Chondrocyte (in vitro differentiated cells): ENCODE measurements at regions not wholly inside any gene's neighbourhood (a gene's known extent, or its start where the extent isn't known, plus 50 kb on each side); places are given as distances from the start of the nearest gene placed in this dataset.

Source experiments
- DNase-seq: peaks from one replicate; pipeline ENCODE4 v3.0.0; 2021; ENCODE audit warnings: mixed read lengths, low spot score
- H3K27ac Mint-ChIP-seq: one replicate; pipeline ENCODE4 v1.8.0; 2021; ENCODE audit warnings: mild to moderate bottlenecking, moderate library complexity, mixed read lengths; ENCODE audit not compliant: unreplicated experiment
- H3K27me3 Mint-ChIP-seq: 2 replicates; pipeline ENCODE4 v1.8.0; 2021; ENCODE audit warnings: low read depth, mixed read lengths
- H3K36me3 Mint-ChIP-seq: 2 replicates; pipeline ENCODE4 v1.8.0; 2021; ENCODE audit warnings: low read depth, mixed read lengths
- H3K4me1 Mint-ChIP-seq: 2 replicates; pipeline ENCODE4 v1.8.0; 2021; ENCODE audit warnings: low read depth, mild to moderate bottlenecking, mixed read lengths
- H3K4me3 Mint-ChIP-seq: one replicate; pipeline ENCODE4 v1.8.0; 2021; ENCODE audit warnings: mild to moderate bottlenecking, moderate library complexity, mixed read lengths; ENCODE audit not compliant: unreplicated experiment
- H3K9me3 Mint-ChIP-seq: 2 replicates; pipeline ENCODE4 v1.8.0; 2021; ENCODE audit warnings: low read depth, mixed read lengths
- TF ChIP-seq, protein P1 (sequence below): fragments of 200-600 bp; sonication (generic); IDR thresholded peaks from 2 replicates; pipeline ENCODE4 v1.5.0; 2021; ENCODE audit warnings: antibody characterized with exemption, mild to moderate bottlenecking, moderate library complexity

DNA sequence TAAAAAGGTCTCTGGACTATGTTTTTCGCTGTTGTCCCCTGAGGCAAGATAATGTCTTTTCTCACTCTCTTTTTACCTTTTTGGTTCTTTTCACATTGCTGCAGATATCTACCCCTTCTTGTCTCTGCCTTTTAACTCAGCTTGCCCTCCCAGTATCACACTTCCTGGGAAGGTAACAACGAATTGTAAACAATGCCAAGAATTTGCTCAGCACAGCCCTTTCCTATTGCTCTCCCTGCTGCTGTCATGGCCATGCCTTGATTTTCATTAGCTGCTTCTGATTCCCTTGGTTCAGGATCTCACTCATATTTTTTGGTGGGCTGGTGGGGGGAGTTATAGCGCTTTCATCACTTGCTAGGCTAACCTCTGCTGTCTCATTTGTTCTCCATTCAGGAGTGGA is 123.1 kb upstream of the DPH6 start:
- no peak overlapping the region for H3K4me3 Mint-ChIP-seq
- no peaks in the 10 kb centered on the region for H3K27me3 Mint-ChIP-seq
- peaks cover 25% of the 10 kb centered on the region for H3K4me1 Mint-ChIP-seq
- H3K27ac Mint-ChIP-seq: no peak overlapping the region
- TF ChIP-seq, protein P1, sequence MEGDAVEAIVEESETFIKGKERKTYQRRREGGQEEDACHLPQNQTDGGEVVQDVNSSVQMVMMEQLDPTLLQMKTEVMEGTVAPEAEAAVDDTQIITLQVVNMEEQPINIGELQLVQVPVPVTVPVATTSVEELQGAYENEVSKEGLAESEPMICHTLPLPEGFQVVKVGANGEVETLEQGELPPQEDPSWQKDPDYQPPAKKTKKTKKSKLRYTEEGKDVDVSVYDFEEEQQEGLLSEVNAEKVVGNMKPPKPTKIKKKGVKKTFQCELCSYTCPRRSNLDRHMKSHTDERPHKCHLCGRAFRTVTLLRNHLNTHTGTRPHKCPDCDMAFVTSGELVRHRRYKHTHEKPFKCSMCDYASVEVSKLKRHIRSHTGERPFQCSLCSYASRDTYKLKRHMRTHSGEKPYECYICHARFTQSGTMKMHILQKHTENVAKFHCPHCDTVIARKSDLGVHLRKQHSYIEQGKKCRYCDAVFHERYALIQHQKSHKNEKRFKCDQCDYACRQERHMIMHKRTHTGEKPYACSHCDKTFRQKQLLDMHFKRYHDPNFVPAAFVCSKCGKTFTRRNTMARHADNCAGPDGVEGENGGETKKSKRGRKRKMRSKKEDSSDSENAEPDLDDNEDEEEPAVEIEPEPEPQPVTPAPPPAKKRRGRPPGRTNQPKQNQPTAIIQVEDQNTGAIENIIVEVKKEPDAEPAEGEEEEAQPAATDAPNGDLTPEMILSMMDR: no peak
- H3K36me3 Mint-ChIP-seq: no peaks in the 10 kb centered on the region
- no peaks in the 10 kb centered on the region for H3K9me3 Mint-ChIP-seq
- no peak for DNase-seq

DNA sequence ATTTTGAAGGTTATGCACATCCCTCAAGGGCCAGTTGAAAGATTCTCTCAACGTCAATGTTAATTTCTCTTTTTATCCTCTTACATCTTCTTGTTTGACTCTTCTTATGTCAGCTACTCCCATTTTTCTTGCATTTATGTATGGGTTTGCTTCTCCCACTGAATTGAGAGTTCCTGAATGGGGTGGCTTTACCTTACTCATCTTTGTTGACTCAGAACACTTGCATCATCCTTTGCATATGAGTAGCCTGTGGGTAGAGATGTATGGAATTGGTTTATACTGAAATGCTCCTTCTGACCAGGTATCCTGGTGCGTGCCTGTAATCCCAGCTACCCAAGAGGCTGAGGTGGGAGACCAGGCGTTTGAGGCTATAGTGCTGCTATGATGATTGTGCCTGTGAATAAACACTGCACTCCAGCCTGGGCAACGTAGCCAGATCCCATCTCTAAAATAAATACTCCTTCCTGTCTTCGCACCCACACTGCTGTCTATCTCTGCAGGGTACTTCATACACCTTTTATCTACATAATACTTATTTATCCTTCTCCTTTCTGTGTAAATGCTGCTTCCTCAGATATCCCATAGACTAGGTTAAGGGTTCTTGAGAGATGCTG is 123.6 kb upstream of the DPH6 start:
- no peak overlapping the region for H3K27ac Mint-ChIP-seq
- TF ChIP-seq, protein P1: no peak
- H3K9me3 Mint-ChIP-seq: no peaks in the 10 kb centered on the region
- H3K27me3 Mint-ChIP-seq: no peaks in the 10 kb centered on the region
- peaks cover 25% of the 10 kb centered on the region for H3K4me1 Mint-ChIP-seq
- no peak for DNase-seq
- no peaks in the 10 kb centered on the region for H3K36me3 Mint-ChIP-seq
- no peak overlapping the region for H3K4me3 Mint-ChIP-seq

DNA sequence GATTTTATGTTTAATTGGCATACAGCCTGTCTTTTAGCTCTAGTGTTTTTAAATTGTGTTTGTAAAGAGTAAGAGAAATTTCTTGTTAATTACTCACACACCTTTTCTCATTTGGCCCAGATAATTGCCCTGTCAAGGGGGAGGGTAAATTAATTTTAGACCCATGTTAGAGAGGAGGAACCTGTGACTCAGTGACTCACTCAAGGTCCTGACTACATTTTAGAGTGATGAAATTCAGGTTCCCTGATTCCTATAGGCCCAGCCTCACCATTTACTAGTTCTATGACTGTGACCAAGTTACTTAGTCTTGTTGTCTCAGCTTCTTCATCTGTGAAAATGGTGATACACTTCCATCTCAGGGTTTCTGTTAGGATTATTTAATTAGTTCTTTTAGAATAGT is 125.2 kb upstream of the DPH6 start:
- no peak for DNase-seq
- Mint-ChIP-seq H3K27ac (no peak overlapping the region), H3K4me3 (no peak overlapping the region), H3K27me3 (no peaks in the 10 kb centered on the region), H3K4me1 (peaks cover 37% of the 10 kb centered on the region), H3K36me3 (no peaks in the 10 kb centered on the region), H3K9me3 (no peaks in the 10 kb centered on the region)
- TF ChIP-seq, protein P1: no peak

DNA sequence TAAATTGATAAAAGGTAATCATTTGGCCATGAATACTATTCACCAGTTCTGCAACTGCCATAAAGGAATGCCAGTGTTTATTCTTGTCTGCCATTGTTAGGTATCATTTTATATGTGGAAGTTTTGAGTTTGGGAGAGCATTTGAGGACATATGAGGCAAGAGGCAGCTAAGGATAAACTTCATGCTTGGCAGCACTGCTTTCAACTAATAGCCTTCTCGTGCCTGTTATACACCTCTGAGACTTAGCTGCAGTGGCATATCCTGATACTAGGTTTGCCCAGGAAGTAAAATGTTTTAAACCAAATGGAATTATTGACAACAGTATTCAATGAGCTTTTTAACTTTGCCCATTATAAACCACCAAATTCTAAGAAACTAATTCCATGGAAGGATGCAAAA is 126.0 kb upstream of the DPH6 start:
- Mint-ChIP-seq H3K4me3 (no peak overlapping the region), H3K27ac (no peak overlapping the region), H3K36me3 (no peaks in the 10 kb centered on the region), H3K27me3 (no peaks in the 10 kb centered on the region), H3K4me1 (peaks cover 29% of the 10 kb centered on the region), H3K9me3 (no peaks in the 10 kb centered on the region)
- TF ChIP-seq, protein P1: no peak
- DNase-seq: no peak

DNA sequence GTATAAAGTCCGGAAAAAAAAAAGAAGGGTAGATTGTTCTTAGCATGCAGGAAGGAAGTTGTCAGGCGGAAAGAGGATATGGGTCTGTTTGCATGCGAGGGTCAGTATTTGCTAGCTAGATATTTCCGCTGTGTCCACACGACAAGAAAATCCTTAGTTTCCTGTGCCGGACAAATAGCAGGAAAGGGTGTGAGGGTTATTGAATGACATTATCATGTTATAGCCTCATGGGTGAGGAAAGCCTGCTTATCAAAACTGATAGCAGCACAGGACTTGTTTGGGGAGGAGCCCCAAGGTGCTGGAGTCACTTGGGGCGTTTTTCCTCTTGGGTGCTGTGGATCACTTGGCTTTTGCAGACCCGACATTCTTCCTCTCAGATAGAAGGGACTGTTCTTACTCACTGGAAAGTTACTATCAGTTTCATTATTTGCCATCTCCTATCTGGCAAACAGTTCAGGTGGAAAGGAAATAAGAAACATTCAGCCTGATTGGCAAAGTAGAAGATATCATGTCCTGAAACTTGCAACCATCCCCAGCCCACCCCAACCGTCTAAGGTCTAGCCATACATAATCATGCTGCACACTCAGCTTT is 127.2 kb upstream of the DPH6 start:
- TF ChIP-seq, protein P1: no peak
- no peaks in the 10 kb centered on the region for H3K36me3 Mint-ChIP-seq
- no peaks in the 10 kb centered on the region for H3K9me3 Mint-ChIP-seq
- H3K4me1 Mint-ChIP-seq: peaks cover 21% of the 10 kb centered on the region
- no peaks in the 10 kb centered on the region for H3K27me3 Mint-ChIP-seq
- no peak for DNase-seq
- no peak overlapping the region for H3K27ac Mint-ChIP-seq
- H3K4me3 Mint-ChIP-seq: no peak overlapping the region
